ENCODE measurements at regions not wholly inside any gene's neighbourhood (a gene's known extent, or its start where the extent isn't known, plus 50 kb on each side); places are given as distances from the start of the nearest gene placed in this dataset.

DNA sequence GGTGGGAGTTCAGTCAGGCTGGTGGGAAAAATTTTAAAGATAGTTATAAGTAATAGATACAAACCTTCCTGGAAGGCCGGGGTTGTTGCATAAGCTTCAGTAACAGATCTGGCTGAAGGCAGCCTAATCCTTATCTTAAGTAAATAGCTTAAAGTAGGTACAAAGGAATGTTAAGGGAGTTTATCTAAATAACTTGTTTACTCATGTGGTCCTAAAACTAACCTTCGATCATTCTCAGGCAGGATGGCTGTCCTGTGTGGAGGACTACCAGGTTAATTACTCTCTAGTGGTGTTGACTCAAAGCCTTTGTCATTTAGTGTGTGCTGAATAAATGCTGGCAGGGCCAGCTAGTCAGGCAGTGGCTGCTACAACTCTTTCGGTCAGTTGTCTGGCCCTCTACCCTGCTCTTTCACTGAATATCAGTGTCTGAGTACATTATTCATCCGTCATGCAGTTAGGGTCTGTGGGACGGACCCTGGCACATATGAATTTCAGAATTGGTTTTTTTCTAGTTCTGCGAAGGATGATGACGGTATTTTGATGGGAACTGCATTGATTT is 131.6 kb upstream of the TAB2 start:
- no peak for DNase-seq

DNA sequence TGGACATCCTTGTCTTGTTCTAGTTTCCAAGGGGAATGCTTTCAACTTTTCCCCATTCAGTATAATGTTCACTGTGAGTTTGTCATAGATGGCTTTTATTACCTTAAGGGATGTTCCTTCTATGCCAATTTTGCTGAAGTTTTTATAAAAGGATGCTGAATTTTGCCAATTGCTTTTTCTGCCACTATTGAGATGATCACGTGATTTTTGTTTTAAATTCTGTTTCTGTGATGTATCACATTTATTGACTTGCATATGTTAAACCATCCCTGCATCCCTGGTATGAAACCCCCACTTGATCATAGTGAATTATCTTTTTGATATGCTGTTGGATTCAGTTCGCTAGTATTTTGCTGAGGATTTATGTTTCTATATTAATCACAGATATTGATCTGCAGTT is 130.6 kb upstream of the TAB2 start:
- DNase-seq: no peak

DNA sequence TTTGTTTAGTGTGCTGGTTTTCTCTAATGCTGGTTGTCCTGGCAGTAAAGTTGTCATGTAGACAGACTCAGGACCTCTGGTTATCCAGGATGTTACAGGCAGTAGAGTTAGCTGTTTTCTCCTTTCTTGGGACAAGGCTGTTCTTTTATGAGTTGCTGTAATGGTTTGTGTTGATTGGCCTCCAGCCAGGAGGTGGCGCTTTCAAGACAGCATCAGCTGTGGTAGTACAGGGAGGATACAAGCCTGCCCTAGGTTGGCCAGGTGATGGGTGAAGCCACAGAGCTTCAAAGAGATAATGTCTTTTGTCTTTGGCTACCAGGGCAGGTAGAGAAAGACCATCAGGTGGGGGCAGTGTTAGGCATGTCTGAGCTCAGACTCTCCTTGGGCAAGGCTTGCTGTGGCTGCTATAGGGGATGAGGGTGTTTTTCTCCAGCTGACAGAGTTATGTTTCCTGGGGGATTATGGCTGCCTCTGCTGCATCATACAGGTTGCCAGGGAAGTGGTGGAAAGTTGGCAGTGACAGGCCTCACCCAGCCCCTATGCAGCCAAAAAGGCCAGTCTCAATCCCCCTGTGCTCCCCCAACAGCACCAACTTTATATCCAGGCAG is 127.2 kb upstream of the TAB2 start:
- DNase-seq: no peak

DNA sequence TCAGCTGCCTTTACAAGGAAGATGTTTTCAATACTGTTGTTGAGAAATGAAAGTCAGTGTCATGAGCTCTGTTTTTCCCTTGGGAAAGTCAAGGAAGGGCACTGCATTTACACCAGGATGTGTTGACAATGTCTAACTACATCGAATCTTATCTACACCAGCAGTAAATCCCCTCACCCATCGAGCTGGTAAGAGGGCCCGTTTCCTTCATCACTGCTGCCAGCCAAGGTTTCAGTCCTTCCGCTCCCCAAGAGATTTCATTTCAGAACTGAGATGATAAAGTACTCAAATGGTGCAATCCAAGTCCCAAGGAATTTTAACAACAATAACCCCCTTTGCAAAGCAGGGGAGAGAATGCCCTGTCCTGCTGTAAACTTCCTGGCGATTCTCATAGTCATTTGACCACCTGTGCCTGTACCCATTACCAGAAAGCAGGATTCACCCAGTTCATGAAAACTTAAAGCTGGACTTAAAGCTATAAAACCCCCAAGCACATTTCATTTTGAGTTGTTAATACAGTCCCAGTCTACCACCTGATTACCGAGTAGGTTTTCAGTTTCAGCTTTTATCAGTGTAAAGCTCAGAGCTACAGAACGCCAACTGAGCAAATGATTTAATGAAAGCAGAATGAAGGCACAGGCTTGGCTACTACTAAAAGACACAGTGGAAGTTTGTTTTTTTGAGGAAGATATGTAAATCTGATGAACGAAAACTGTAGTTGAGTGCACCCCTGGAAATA is 122.5 kb upstream of the TAB2 start:
- DNase-seq: no peak

DNA sequence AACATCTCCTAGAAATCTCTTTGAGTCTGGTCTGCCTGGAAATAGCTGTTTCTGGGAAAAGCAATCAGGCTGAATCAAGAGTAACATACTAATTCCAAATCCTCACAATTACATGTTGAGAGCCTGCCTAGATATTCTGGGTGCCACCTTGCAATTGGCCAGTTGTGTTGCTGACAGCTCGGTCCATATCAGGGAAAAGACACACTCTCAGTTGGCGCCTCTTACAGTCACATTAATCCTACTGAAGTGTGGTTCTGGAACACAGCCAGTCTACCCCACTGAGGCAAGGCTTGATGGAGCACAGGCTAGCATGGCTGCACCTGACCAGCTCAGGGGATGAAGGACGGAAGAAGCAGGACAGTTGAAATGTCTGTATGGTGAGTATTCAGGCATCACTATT is 121.4 kb upstream of the TAB2 start:
- DNase-seq: no peak

DNA sequence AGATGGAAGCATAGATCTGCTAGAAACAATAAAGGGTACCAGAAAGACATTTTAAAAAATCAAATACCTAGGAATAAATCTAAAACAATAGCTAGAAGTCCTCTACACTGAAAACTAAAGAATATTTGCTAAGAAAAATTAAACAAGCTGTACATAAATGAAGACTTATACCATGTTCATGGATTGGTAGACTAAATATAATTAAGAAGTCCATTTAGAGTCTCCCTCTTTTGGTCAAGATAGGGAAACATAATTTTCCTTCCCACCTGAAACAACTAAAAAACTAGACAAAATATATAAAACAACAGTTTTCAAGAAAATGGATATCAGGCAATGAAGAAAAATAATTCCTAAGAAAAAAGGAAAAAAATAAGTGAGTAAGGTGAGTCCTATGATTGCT is 120.0 kb upstream of the TAB2 start:
- no peak for DNase-seq

DNA sequence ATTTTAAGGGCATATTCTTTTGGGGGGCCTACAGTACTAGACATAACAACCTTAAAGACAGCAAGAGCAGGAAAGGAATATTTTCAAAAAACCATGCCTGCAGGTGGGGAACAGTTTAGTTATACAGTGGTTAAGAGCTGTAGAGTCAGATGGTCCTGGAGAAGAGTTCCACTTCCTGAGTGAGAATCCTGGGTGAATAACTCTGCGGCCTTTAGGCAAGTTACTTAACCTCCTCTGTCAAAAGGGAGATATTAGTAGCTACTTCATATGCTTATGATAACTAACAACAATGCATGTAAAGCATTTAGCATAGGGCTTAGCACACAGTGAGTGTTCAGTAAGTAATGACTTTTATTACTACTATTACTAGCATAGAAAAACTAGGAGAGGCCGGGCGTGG is 119.2 kb upstream of the TAB2 start:
- no peak for DNase-seq

DNA sequence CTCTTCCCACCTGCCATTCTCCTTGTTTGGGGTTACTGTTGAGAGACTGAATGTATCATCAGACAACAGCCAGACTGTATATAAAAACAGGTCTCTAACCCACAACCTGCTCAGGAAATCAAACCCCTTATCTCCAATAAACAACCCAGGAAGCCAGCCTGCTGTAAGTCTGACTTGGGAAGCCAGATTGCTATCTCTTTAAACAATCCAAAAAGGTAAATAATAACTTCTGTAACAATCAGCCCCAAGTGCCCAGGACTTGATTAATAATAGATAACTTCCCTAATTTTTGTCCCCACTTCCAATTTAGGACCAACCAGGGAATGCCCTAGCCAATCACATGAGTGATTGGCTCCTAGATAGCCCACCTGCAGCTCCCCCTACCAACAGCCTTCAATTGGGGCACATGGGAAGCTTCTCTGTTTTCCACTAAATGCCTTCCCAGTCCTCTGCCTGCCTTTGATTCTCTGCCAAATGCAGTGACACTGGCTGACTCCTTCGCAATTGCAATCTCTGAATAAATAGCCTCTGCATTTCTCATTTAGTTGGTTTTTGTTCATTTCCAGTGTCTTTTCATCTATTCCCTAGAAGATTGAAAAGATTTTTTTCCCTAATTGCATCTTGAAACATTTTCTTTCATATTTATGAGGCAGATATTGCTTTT is 117.1 kb upstream of the TAB2 start:
- DNase-seq: no peak

DNA sequence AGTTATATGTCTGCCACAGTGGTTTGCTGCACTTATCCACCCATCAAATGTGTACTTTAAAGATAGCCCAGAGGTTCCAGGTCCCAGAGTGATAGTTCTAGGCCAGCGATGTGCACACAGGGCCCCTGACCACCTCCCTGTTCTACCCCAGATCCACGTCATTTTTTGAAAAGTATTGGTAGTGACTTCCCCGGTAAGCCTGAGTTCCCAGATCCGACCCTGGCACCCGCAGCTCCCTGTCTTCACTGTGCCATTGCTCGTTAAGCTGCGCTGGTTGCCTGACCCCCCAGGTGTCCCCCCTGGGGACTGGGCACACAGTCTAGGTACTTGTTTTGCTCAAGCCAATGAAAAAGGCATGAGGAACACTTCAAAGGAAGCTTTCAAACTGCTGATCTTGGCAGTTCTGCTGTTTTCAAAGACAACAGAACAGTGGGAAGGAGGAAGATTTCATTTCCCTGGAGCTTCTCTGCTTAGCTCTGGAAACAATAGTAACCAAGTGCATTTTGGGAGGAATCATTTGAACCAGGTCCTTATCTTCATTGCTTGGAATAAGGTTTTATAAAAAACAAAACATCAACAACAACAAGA is 116.3 kb upstream of the TAB2 start:
- no peak for DNase-seq

DNA sequence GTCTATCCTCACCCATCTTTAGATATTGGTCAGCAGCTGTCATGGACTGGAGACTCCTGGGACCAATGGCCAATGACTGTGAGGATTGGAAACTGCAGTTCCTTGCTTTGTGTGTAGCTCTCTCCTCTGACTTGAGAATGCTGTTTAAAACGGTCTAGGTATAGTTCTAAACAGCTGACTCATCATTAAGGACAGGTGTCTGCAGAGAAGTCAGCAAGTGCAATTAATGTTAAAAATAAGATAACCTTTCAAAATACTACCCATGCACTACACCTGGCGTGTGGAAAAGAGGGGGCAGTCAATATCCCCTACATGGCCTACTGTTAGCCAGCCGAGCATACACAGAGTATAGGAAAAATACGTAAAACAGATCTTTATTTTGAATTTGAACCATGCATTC is 115.4 kb upstream of the TAB2 start:
- DNase-seq: no peak

DNA sequence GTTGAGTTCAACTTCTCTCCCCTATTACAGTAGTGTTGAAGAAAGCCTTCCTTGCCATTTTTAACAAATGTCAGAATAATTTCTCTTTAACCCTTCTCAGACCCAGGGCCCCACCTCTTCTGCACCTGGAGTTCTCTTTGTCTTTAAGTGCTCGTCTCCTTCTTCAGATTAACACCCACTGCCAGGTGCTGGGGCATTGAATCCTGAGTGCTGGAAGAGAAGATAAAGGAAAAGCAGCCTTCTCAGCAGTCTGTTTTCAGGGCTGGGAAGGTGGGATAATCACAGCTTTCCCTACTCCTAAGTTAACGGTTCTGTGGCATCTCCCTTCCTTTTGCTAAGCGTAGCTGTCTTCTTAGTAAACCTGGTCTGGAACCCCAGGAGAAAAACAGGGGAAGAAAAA is 114.6 kb upstream of the TAB2 start:
- DNase-seq: no peak

DNA sequence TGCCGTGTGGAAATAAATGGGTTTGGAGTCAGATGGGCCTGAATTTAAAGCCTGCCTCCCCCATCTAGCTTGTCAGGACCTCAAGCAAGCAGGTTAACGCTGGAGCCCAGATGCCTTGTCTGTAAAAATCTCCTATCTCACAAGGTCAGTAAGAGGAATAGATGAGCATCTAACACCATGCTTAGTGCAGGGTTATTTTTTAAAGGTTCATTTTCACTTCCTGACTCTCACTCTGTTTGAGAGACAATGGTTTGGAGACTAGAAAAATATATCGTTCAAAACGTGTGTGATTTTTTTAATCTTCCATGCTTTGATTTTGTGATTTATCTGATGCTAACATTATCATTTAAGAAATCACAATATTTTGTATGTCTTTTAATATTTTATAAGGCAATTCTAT is 114.0 kb upstream of the TAB2 start:
- no peak for DNase-seq

DNA sequence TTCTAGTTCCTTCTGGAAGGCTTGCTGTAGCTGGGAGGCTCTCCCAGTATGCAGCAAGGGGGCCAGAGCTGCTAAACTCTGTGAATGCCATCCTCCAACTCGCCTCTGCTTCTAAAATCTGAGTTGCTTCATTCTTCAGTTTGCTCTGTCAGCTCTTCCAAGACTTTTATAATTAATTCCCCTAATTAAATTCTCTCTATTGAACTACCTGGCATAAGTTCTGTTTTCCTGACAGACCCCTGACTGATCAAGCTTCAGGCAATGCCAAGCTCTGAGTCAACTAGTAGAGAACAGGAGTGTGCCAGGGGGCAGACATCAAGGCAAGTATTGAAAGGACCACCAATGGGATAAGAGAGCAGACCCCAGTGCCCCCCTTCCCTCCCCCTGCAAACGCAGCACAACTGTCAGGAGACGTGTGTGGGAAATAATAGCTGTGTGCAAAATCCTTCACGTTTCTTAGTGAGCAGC is 109.3 kb upstream of the TAB2 start:
- DNase-seq: no peak

DNA sequence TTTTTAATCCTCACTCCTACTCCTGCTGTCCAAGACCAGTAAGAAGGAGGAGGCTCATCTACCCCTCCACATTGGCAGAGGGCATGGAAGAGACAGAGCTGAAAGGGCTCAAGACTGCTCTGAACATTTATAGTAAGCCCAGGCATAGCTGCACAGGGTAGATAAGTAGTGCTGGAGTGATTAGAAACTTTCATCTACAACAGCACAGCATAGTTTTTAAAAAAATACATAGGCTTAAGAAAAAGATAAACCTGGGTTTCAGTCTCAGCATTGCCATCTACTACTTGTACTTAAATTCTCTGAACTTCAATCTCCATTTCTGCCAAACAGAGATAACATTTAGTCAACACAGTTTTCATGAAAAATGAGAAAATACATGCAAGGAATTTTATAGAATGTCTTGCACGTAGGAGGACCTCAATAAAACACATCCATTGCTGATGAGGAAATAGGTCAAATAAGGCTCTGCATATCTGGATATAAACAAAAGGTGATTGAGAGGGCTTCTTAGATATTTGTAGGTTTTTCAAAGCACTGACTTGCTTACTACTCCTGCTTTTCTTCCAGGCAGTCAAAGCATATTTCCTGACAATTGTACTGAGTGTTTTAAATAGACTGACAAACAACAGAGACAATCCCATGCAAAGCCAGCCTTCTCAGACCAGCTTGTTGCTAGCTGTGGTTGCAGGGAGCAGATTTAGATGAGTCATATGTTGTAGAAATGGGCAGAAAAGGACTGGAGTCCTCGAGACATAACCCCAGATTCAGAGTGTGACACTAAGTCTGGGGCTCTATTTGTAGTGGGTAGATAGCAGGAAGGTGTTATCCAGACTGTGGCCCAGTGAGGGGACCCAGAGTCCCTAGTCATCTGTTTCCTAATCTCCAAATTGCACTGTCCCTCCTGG is 107.4 kb upstream of the TAB2 start:
- peak; percentile 11 for DNase-seq

DNA sequence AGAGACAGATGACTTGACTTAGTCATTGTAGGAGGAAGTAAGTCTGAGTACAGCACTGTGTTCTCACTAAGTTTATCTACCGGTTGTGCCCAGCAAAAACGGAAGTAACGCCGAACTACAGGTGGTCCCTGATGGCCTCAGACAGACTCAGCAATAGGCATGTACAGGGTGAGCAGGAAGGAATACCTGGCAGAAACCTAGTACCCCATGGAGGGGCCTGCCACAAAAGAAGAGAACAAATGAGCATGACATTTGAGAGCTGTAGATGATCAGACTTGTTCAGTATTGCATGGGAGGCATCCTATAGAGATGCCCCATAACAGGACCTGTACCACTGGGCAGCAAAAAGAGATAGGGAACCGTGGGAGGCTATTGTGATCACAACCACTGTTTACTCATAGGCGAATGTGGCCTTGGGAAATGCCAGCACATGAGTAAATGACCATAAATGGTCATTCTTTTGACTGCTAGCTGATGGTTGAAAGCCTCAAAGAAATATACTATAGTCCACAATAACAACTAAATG is 106.4 kb upstream of the TAB2 start:
- peak; percentile 14 for DNase-seq

DNA sequence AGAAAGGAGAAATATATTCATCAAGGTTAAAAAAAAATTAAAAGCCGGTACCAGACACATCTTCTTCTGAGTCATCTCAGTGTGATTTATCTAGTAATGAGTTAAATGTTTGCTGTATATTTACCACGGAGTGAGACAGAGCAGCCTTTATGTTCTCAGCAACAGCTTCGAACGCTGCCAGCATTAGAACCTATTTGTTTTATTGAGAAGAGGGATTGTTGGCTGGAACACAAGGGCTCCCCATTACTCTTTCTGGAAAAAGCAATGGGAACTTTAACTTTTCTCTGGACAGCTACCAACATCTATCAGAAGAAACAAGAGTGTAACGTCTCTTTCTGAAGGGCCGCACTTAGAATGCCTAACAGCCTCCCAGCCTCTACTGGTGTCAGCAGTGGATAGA is 105.3 kb upstream of the TAB2 start:
- DNase-seq: no peak

DNA sequence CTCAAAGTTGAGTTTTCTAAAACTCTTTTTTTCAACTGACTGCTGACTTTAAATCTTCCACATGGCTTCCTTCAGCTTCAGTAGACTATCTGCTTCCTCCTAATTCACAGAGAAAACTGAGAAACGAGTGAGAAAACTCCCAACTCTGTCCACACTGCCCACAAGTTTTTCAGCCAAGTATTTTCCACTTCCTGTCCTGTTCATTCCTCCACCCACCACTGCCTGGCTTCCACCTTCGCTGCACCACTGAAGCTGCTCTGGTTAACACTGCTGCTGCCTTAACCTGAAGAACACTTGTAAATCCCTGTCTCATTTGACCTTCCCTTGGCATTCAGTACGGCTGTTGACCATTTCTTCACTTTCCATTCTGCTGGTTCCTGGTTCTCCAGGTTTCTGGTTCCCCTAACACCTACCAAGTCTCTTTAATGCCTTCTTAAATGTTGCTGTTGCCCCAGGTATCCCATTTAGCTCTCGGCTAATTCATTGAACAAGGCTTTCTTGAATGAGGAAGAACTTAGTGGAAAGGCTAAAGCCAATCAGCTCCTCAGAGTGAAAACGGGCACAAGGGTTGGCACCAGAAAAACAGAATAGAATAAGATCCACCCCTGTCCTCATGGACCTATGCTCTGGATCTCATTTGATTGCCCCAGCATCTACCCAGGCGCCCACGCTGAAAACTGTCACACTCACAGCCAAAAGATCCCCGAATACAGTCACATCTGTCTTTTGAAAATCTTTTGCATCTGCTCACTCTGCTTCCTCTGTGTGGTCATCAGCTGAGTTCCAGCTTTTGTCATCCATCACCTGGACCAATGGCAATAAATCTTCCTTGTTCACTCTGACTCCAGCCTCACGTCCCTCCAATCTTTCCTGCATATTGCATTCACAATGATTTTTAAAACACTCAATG is 104.4 kb upstream of the TAB2 start:
- DNase-seq: no peak

DNA sequence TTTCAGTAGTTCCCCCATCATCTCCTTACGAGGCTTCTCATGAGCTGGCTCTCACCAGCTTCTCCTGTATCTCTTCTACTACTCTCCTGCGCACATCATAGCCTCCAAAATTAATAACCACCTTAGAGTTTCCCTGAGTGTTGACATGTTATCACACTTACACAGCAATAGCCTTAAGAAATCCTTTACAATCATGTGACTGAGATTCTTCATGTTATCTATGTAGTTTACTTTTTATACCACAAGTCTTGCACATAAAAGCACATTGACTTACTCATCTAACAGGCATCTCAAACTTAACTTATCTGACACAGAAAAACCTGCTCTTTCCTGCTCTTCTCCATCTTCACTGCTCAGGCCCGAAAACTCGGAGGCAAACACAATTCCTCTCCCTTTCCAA is 103.7 kb upstream of the TAB2 start:
- no peak for DNase-seq

DNA sequence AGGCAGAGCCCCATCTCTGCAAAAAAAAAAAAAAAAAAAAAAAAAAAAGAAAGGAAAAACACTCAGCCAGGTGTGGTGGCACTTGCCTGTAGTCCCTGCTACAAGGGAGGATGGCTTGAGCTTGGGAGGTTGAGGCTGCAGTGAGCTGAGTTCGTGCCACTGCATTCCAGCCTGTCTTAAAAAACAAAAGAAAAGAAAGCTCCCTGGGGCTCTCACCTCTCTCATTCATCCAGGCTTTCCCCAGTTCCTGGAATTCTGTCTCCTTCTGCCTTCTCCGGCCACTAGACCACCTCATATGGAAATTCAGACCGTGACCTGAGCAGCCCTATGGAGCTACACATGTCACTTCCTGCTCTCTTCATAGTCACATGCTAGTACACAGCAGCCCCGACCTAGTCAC is 101.1 kb upstream of the TAB2 start:
- DNase-seq: no peak

DNA sequence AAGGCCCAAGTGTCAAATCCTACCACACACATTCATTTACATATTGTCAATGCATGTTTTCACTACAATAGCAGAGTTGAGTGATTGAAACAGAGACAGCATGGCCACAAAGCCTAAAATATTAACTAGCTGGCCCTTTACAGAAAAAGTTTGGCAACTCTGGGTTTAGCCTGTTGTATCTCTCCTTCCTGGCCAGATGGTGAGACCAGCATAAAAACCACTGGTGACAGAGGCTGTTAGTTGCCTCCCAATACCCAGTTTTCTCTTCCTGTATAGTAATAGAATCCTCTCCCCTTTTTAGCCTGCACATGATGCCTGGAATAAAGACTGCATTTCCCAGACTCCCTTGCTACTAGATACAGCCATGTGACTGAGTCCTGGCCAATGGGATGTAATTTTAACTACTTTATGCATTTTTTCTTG is 100.0 kb upstream of the TAB2 start:
- DNase-seq: no peak

DNA sequence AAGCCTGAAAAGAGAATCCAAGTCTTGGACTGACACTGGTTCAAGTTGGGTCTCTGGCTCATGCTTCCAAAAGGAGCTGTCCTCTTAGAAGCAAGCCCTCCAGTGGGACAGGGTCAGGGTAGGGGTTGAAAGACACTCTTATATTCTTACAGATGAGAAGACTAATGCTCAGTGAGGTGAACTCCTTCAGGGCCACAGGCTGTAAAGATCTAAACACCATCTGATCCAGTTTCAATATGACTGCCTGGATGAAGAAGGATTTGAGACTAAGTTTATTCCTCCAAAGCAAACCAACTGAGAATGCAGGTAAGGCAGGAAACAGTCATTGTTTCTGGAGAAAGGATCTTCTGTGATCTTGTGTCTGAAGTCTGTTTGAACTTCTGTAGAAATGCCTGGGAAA is 99.0 kb upstream of the TAB2 start:
- no peak for DNase-seq
